Astrocyte of the cerebellum (primary cell): ENCODE measurements at regions not wholly inside any gene's neighbourhood (a gene's known extent, or its start where the extent isn't known, plus 50 kb on each side); places are given as distances from the start of the nearest gene placed in this dataset.
"Not testable (repeated sequence)": the region's sequence is repeated elsewhere in the genome, so short reads cannot be mapped to it uniquely, and the experiment has no call there.

Source experiments
- DNase-seq: peaks from one replicate; pipeline ENCODE4 v3.0.0-alpha.2; 2011; ENCODE audit warnings: low read depth
- H3K4me3 ChIP-seq: 2 replicates; pipeline ENCODE4 v1.5.1; 2011; ENCODE audit warnings: mild to moderate bottlenecking, low read depth, low read length, moderate library complexity
- in situ Hi-C: cut with HindIII; loops from 2 replicates; pipeline ENCODE4 v1.10.0; 2017; ENCODE audit warnings: low sequenced_read_pairs
- TF ChIP-seq, protein P1 (sequence below): IDR thresholded peaks from 2 replicates; pipeline ENCODE4 v1.5.1; 2012; ENCODE audit warnings: low read length, low read depth, moderate library complexity, mild to moderate bottlenecking; ENCODE audit errors: missing control alignments

GRCh38 chr10:22837351-22837750, 90.5 kb upstream of the ARMC3 start:
- no peak overlapping the region for H3K4me3 ChIP-seq
- DNase-seq: no peak
- in situ Hi-C loops: no loop called here
- TF ChIP-seq, protein P1, sequence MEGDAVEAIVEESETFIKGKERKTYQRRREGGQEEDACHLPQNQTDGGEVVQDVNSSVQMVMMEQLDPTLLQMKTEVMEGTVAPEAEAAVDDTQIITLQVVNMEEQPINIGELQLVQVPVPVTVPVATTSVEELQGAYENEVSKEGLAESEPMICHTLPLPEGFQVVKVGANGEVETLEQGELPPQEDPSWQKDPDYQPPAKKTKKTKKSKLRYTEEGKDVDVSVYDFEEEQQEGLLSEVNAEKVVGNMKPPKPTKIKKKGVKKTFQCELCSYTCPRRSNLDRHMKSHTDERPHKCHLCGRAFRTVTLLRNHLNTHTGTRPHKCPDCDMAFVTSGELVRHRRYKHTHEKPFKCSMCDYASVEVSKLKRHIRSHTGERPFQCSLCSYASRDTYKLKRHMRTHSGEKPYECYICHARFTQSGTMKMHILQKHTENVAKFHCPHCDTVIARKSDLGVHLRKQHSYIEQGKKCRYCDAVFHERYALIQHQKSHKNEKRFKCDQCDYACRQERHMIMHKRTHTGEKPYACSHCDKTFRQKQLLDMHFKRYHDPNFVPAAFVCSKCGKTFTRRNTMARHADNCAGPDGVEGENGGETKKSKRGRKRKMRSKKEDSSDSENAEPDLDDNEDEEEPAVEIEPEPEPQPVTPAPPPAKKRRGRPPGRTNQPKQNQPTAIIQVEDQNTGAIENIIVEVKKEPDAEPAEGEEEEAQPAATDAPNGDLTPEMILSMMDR: no peak

GRCh38 chr10:22834471-22834870, 93.4 kb upstream of the ARMC3 start:
- no peak for DNase-seq
- H3K4me3 ChIP-seq: no peak overlapping the region
- TF ChIP-seq, protein P1: no peak
- in situ Hi-C loops: no loop called here

- H3K4me3 ChIP-seq: no peak overlapping the region
- in situ Hi-C loops: no loop called here
- no peak for DNase-seq
- TF ChIP-seq, protein P1: no peak
Observed at GRCh38 chr10:22833781-22834180, 94.1 kb upstream of the ARMC3 start.

- TF ChIP-seq, protein P1: no peak
- no peak overlapping the region for H3K4me3 ChIP-seq
- in situ Hi-C loops: no loop called here
- DNase-seq: no peak
Observed at GRCh38 chr10:22833353-22833752, 94.5 kb upstream of the ARMC3 start.

DNA sequence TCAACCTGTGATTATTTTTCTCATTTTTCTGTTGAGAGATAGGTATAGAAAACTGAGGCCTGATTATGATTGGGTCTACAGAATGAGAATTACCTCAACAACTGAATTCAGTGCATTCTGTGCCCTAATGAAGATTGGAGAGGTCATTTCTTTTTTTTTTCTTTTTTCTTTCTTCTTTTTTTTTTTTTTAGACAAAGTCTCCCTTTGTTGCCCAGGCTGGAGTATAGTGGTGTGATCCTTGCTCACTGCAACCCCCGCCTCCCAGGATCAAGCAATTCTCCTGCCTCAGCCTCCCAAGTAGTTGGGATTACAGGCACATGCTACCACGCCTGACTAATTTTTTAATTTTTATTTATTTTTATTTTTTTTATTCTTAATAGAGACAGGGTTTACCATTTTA, 95.0 kb upstream of the ARMC3 start:
- H3K4me3 ChIP-seq: no peak overlapping the region
- no peak for DNase-seq
- in situ Hi-C loops: no loop called here
- TF ChIP-seq, protein P1: no peak

GRCh38 chr10:22832066-22832602, 95.7 kb upstream of the ARMC3 start:
- TF ChIP-seq, protein P1: no peak
- no peak for DNase-seq
- in situ Hi-C loops: no loop called here
- no peak overlapping the region for H3K4me3 ChIP-seq

- in situ Hi-C loops: no loop called here
- no peak overlapping the region for H3K4me3 ChIP-seq
- no peak for DNase-seq
- TF ChIP-seq, protein P1: no peak
Observed at GRCh38 chr10:22831586-22831985, 96.3 kb upstream of the ARMC3 start.

GRCh38 chr10:22828712-22829111, 99.1 kb upstream of the ARMC3 start:
- H3K4me3 ChIP-seq, DNase-seq, in situ Hi-C loops: not testable (repeated sequence)
